ENCODE measurements at regions not wholly inside any gene's neighbourhood (a gene's known extent, or its start where the extent isn't known, plus 50 kb on each side); places are given as distances from the start of the nearest gene placed in this dataset.

DNA sequence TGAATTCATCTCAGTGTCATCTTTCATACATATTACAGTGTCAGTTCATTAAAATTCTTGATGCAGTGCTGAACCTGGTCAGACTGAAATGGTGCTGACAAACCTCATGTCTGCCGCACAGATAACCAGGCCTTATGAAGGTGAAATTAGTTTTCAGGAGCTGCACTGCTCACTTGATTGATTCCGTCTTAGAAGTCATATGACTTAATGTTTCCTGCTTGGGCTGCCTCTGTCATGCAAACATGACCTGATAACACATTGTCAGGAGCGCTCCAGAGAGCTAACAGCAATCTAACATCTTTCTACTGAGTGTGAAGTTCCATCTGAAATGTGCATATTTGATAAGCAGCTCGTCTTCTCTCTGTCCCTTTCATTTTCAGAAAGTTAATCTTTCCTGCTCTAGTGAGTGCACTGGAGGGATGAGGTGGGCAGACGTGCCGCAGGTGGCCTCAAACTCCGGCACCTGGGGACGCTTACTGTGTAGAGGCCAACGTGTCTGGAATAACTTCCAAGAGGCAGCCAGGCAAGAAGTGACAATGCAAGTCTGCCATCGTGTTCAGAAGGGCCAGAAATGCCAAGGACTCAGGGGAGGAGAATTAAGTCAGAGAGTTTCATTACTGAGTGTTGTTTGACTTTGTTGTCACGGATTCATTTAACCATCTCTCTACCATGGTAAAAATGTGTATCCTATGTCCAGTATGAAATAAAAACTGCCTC, 592.1 kb downstream of the TLE1 start:
- no peak overlapping the region for H3K27ac ChIP-seq
- no peak overlapping the region for H3K4me3 ChIP-seq
- no peaks in the 10 kb centered on the region for H3K9me3 ChIP-seq
- intact Hi-C loops (cut with DNase I), result no loop called here
- no peaks in the 10 kb centered on the region for H3K4me1 ChIP-seq
- DNase-seq (no peak), ATAC-seq (no peak)
- 79 to 83% (median 79%) methylated on average over 11 of the region's 11 CpGs for WGBS, 3 donors
- H3K36me3 ChIP-seq (ENCODE audit: insufficient read depth in 1 of 2, low read depth in 1 of 2), result no peaks in the 10 kb centered on the region
- TF ChIP-seq, protein P1, sequence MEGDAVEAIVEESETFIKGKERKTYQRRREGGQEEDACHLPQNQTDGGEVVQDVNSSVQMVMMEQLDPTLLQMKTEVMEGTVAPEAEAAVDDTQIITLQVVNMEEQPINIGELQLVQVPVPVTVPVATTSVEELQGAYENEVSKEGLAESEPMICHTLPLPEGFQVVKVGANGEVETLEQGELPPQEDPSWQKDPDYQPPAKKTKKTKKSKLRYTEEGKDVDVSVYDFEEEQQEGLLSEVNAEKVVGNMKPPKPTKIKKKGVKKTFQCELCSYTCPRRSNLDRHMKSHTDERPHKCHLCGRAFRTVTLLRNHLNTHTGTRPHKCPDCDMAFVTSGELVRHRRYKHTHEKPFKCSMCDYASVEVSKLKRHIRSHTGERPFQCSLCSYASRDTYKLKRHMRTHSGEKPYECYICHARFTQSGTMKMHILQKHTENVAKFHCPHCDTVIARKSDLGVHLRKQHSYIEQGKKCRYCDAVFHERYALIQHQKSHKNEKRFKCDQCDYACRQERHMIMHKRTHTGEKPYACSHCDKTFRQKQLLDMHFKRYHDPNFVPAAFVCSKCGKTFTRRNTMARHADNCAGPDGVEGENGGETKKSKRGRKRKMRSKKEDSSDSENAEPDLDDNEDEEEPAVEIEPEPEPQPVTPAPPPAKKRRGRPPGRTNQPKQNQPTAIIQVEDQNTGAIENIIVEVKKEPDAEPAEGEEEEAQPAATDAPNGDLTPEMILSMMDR (IDR thresholded peaks at IDR 0.05), result no peak
- H3K27me3 ChIP-seq (ENCODE audit: insufficient read depth in 3 of 3, low read length in 2 of 3), result no peaks in the 10 kb centered on the region

DNA sequence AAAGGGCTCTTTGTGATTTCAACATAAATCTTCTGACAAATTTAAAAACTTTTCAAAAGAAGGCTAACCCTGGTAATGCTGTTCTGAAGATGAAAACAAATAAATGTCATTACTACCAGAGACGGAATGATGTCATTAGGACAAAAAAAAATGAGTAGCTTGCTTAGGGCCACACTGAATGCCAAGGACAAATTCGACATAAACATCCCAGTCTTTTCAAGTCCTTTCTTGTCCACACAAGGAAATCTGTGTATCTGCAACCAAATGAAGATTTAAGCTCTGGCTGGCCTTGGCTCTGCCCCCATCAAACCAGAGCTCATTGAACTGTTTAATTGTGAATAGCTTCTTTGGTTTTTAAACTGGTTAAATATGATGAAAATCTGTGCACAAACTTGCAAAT, 592.7 kb downstream of the TLE1 start:
- Histone ChIP-seq H3K27ac (no peak overlapping the region), H3K36me3 (ENCODE audit: insufficient read depth in 1 of 2, low read depth in 1 of 2) (no peaks in the 10 kb centered on the region), H3K4me1 (no peaks in the 10 kb centered on the region), H3K27me3 (ENCODE audit: insufficient read depth in 3 of 3, low read length in 2 of 3) (no peaks in the 10 kb centered on the region), H3K9me3 (no peaks in the 10 kb centered on the region), H3K4me3 (no peak overlapping the region)
- intact Hi-C loops (cut with DNase I), result no loop called here
- DNase-seq, result no peak
- TF ChIP-seq, protein P1 (IDR thresholded peaks at IDR 0.05), result no peak
- ATAC-seq, result no peak
- WGBS, 3 donors, result 66 to 90% (median 71%) methylated on average over 2 of the region's 2 CpGs

GRCh38 chr9:81092057-81092456, 597.3 kb downstream of the TLE1 start:
- intact Hi-C loops (cut with DNase I), result no loop called here
- Histone ChIP-seq H3K27ac (no peak overlapping the region), H3K27me3 (ENCODE audit: insufficient read depth in 3 of 3, low read length in 2 of 3) (no peaks in the 10 kb centered on the region), H3K9me3 (no peaks in the 10 kb centered on the region), H3K4me1 (no peaks in the 10 kb centered on the region), H3K4me3 (no peak overlapping the region), H3K36me3 (ENCODE audit: insufficient read depth in 1 of 2, low read depth in 1 of 2) (no peaks in the 10 kb centered on the region)
- WGBS, 3 donors, result 96 to 99% (median 96%) methylated on average over 2 of the region's 2 CpGs
- ATAC-seq, result no peak
- DNase-seq, result no peak
- TF ChIP-seq, protein P1 (IDR thresholded peaks at IDR 0.05), result no peak

DNA sequence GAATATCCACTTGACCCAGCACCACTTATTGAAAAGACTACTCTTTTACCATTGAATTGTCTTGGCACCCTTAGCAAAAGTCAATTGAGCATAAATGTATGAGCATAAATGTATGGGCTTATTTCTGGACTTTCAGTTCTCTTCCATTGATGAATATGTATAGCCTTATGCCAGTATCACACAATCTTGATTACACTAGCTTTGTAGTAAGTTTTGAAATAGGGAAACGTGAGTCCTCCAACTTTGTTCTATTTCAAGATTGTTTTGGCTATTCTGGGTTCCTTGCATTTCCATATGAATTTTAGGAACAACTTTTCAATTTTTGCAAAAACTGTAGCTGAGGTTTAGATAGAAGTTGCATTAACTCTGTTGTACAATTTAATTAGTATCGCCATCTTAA, 601.0 kb downstream of the TLE1 start:
- TF ChIP-seq, protein P1 (IDR thresholded peaks at IDR 0.05), result no peak
- Histone ChIP-seq H3K27ac (no peak overlapping the region), H3K27me3 (ENCODE audit: insufficient read depth in 3 of 3, low read length in 2 of 3) (no peaks in the 10 kb centered on the region), H3K9me3 (no peaks in the 10 kb centered on the region), H3K36me3 (ENCODE audit: insufficient read depth in 1 of 2, low read depth in 1 of 2) (no peaks in the 10 kb centered on the region), H3K4me1 (no peaks in the 10 kb centered on the region), H3K4me3 (no peak overlapping the region)
- WGBS, 3 donors, result 91 to 95% (median 92%) methylated on average over 2 of the region's 2 CpGs
- DNase-seq (no peak), ATAC-seq (no peak)
- intact Hi-C loops (cut with DNase I), result no loop called here

GRCh38 chr9:81086416-81086815, 602.9 kb downstream of the TLE1 start:
- H3K4me3 ChIP-seq, result no peak overlapping the region
- H3K9me3 ChIP-seq, result no peaks in the 10 kb centered on the region
- H3K27ac ChIP-seq, result no peak overlapping the region
- H3K4me1 ChIP-seq, result no peaks in the 10 kb centered on the region
- intact Hi-C loops (cut with DNase I), result no loop called here
- no peak for ATAC-seq
- TF ChIP-seq, protein P1 (IDR thresholded peaks at IDR 0.05), result no peak
- no peaks in the 10 kb centered on the region for H3K27me3 ChIP-seq (ENCODE audit: insufficient read depth in 3 of 3, low read length in 2 of 3)
- no peaks in the 10 kb centered on the region for H3K36me3 ChIP-seq (ENCODE audit: insufficient read depth in 1 of 2, low read depth in 1 of 2)
- no peak for DNase-seq
- WGBS, 3 donors, result 46 to 53% (median 49%) methylated on average over 3 of the region's 3 CpGs
